Right lobe of liver (tissue), 6 donors: ENCODE measurements at regions not wholly inside any gene's neighbourhood (a gene's known extent, or its start where the extent isn't known, plus 50 kb on each side); places are given as distances from the start of the nearest gene placed in this dataset.

Experiments
- ATAC-seq, 4 donors: fragments of 200-7000 bp; cut with Tn5 transposase; one replicate each; pipeline ENCODE4 v1.9.1; 2020; ENCODE audit warnings: mild to moderate bottlenecking in 4 of 4, moderate library complexity in 4 of 4
- DNase-seq, 3 donors: peaks; one replicate each; pipeline ENCODE4 v3.0.0-alpha.2; 2020
- H3K27ac ChIP-seq, 3 donors: fragments of 200-600 bp; one replicate each; pipeline ENCODE4 v1.8.0; 2022
- H3K27me3 ChIP-seq, 2 donors: fragments of 200-600 bp; one replicate each; pipeline ENCODE4 v1.8.0; 2022
- H3K36me3 ChIP-seq, 4 donors: fragments of 200-600 bp; sonication (generic) in 1 of 4; one replicate each; pipeline versions ENCODE4 v1.5.1 to v1.8.0; 2017 to 2022; ENCODE audit warnings: control low read depth in 1 of 4
- H3K4me1 ChIP-seq, 4 donors: fragments of 200-600 bp; sonication (generic) in 1 of 4; one replicate each; pipeline versions ENCODE4 v1.5.1 to v1.8.0; 2017 to 2022; ENCODE audit warnings: control low read depth in 1 of 4
- H3K4me3 ChIP-seq, 3 donors: fragments of 200-600 bp; one replicate each; pipeline ENCODE4 v1.8.0; 2022
- H3K9me3 ChIP-seq, 4 donors: fragments of 200-600 bp; sonication (generic) in 1 of 4; one replicate each; pipeline versions ENCODE4 v1.5.1 to v1.8.0; 2017 to 2022; ENCODE audit warnings: control low read depth in 1 of 4
- CTCF ChIP-seq, 4 donors: fragments of 200-600 bp in 3 of 4; fragments of 450-650 bp in 1 of 4; IDR thresholded peaks; one replicate each; pipeline versions ENCODE4 v1.5.1 to v1.8.0; 2016 to 2022; ENCODE audit warnings: antibody characterized with exemption in 4 of 4, mild to moderate bottlenecking in 2 of 4
- POLR2A ChIP-seq: fragments of 450-650 bp; IDR thresholded peaks from one replicate; pipeline ENCODE4 v1.6.1; 2017; ENCODE audit warnings: antibody characterized with exemption, mild to moderate bottlenecking
- WGBS: methylation state at CpG from one replicate; pipeline ENCODE4 v1.1.6; 2018; ENCODE audit warnings: low coverage, low lambda C conversion rate; ENCODE audit not compliant: insufficient coverage; ENCODE audit errors: missing lambda C conversion rate; 5-methylcytosine and 5-hydroxymethylcytosine counted together
- intact Hi-C, 2 donors: fragments of 100-400 bp; cut with DNase I; formaldehyde crosslinking; loops; one replicate each; pipeline versions ENCODE4 v1.11.2 to v1.14.1; 2022
- donor health status: DM: no; HTN: yes; CAD: no.
- donor health status: DM: no; HTN: no; CAD: no.
- donor health status: DM: no; HTN: no; CAD: no.
- donor health status: DM: no; HTN: yes; CAD: no.
- donor health status: DM: no; HTN: yes; CAD: no.

GRCh38 chr14:105878125-105878524 is 351.7 kb downstream of the TMEM121 start:
- TF ChIP-seq CTCF (IDR thresholded peaks at IDR 0.05) (no peak), POLR2A (no peak)
- DNase-seq (peak in 2 of 3 donors; percentile 3 to 42), ATAC-seq (no peak)
- Histone ChIP-seq H3K36me3 (no peaks in the 10 kb centered on the region), H3K4me1 (no peaks in the 10 kb centered on the region), H3K9me3 (no peaks in the 10 kb centered on the region), H3K27me3 (no peaks in the 10 kb centered on the region), H3K27ac (no peak overlapping the region), H3K4me3 (no peak overlapping the region)
- intact Hi-C loops: no loop called here
- 71% methylated on average over 6 of the region's 12 CpGs for WGBS

- H3K27ac ChIP-seq: no peak overlapping the region
- DNase-seq: no peak
- intact Hi-C loops: no loop called here
Observed at GRCh38 chr14:105878554-105878953, 352.2 kb downstream of the TMEM121 start.

GRCh38 chr14:105879503-105879866 is 353.1 kb downstream of the TMEM121 start:
- Histone ChIP-seq H3K36me3 (no peaks in the 10 kb centered on the region), H3K4me1 (no peaks in the 10 kb centered on the region), H3K9me3 (no peaks in the 10 kb centered on the region), H3K4me3 (no peak overlapping the region), H3K27ac (no peak overlapping the region), H3K27me3 (no peaks in the 10 kb centered on the region)
- intact Hi-C loops: no loop called here
- WGBS: 40% methylated on average over 7 of the region's 7 CpGs
- ATAC-seq: no peak
- peak in 2 of 3 donors; percentile 10 to 41 for DNase-seq
- TF ChIP-seq CTCF (IDR thresholded peaks at IDR 0.05) (no peak), POLR2A (no peak)

More at GRCh38 chr14:105878554-105878953, 352.2 kb downstream of the TMEM121 start:
- no peaks in the 10 kb centered on the region for H3K9me3 ChIP-seq
- no peaks in the 10 kb centered on the region for H3K36me3 ChIP-seq
- WGBS: 60% methylated on average over 5 of the region's 13 CpGs
- H3K27me3 ChIP-seq: no peaks in the 10 kb centered on the region
- TF ChIP-seq POLR2A (no peak), CTCF (IDR thresholded peaks at IDR 0.05) (no peak)
- H3K4me3 ChIP-seq: no peak overlapping the region
- H3K4me1 ChIP-seq: no peaks in the 10 kb centered on the region
- no peak for ATAC-seq

- H3K36me3 ChIP-seq: no peaks in the 10 kb centered on the region
- H3K9me3 ChIP-seq: no peaks in the 10 kb centered on the region
- WGBS: 45% methylated on average over 4 of the region's 14 CpGs
- ATAC-seq: peak in 1 of 4 donors; percentile 10
- no peak overlapping the region for H3K4me3 ChIP-seq
- no peak overlapping the region for H3K27ac ChIP-seq
- peak; percentile 13 to 51 (median 34) for DNase-seq
- intact Hi-C loops: no loop called here
- no peaks in the 10 kb centered on the region for H3K4me1 ChIP-seq
- no peak for TF ChIP-seq POLR2A
- no peak for TF ChIP-seq CTCF (IDR thresholded peaks at IDR 0.05)
- H3K27me3 ChIP-seq: no peaks in the 10 kb centered on the region
Observed at GRCh38 chr14:105879867-105880561, 353.6 kb downstream of the TMEM121 start.
